ENCODE measurements at regions not wholly inside any gene's neighbourhood (a gene's known extent, or its start where the extent isn't known, plus 50 kb on each side); places are given as distances from the start of the nearest gene placed in this dataset.
"Not testable (repeated sequence)": the region's sequence is repeated elsewhere in the genome, so short reads cannot be mapped to it uniquely, and the experiment has no call there.

DNA sequence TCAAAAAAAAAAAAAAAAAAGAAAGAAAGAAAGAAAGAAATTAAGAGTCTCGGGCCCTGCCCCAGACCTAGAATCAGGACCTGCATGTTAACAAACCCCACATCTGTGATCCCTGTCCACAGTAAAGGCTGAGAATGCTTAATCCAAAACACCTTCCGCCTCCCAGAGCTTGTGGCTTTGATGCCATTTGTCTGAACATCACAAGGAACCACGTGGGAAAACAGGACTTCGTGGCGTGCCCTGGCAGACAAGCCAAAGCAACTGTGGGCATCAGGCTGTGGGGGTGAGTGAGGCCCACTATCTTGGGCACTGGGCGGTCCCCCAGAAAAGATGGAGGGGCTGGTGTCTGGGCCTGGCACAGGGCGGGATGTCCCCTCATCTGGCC is 173.4 kb upstream of the CIBAR2 start:
- DNase-seq (no peak), ATAC-seq (no peak)
- intact Hi-C loops (cut with DNase I) = no loop called here

GRCh38 chr16:85286066-85286831 is 174.0 kb upstream of the CIBAR2 start:
- no peak for DNase-seq

More for the DNA sequence above, 173.4 kb upstream of the CIBAR2 start:
- H3K27me3 ChIP-seq (ENCODE audit: low read depth) = peaks cover 5% of the 10 kb centered on the region
- no peaks in the 10 kb centered on the region for H3K9me3 ChIP-seq
- peaks cover 14% of the 10 kb centered on the region for H3K4me1 ChIP-seq
- H3K4me3 ChIP-seq = no peak overlapping the region
- peak overlapping the region; percentile 31 for H3K27ac ChIP-seq
- H3K36me3 ChIP-seq = no peaks in the 10 kb centered on the region
- TF ChIP-seq, protein P1, sequence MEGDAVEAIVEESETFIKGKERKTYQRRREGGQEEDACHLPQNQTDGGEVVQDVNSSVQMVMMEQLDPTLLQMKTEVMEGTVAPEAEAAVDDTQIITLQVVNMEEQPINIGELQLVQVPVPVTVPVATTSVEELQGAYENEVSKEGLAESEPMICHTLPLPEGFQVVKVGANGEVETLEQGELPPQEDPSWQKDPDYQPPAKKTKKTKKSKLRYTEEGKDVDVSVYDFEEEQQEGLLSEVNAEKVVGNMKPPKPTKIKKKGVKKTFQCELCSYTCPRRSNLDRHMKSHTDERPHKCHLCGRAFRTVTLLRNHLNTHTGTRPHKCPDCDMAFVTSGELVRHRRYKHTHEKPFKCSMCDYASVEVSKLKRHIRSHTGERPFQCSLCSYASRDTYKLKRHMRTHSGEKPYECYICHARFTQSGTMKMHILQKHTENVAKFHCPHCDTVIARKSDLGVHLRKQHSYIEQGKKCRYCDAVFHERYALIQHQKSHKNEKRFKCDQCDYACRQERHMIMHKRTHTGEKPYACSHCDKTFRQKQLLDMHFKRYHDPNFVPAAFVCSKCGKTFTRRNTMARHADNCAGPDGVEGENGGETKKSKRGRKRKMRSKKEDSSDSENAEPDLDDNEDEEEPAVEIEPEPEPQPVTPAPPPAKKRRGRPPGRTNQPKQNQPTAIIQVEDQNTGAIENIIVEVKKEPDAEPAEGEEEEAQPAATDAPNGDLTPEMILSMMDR (IDR thresholded peaks at IDR 0.05) = no peak

GRCh38 chr16:85286951-85287814 is 174.9 kb upstream of the CIBAR2 start:
- intact Hi-C loops (cut with DNase I) = no loop called here

More at GRCh38 chr16:85286066-85286831, 174.0 kb upstream of the CIBAR2 start:
- TF ChIP-seq, protein P1 (IDR thresholded peaks at IDR 0.05) = no peak
- H3K27ac ChIP-seq = peak overlapping the region; percentile 47
- peaks cover 20% of the 10 kb centered on the region for H3K4me1 ChIP-seq
- H3K36me3 ChIP-seq = no peaks in the 10 kb centered on the region
- peaks cover 5% of the 10 kb centered on the region for H3K27me3 ChIP-seq (ENCODE audit: low read depth)
- no peaks in the 10 kb centered on the region for H3K9me3 ChIP-seq
- intact Hi-C loops (cut with DNase I) = no loop called here
- peak; percentile 13 to 40 for ATAC-seq
- H3K4me3 ChIP-seq = no peak overlapping the region

GRCh38 chr16:85287815-85288109 is 175.5 kb upstream of the CIBAR2 start:
- Histone ChIP-seq H3K27ac (peak overlapping the region; percentile 11), H3K4me1 (peaks cover 21% of the 10 kb centered on the region)
- DNase-seq; H3K27me3 ChIP-seq (ENCODE audit: low read depth); H3K9me3 ChIP-seq; ATAC-seq; H3K4me3 ChIP-seq; H3K36me3 ChIP-seq; intact Hi-C loops (cut with DNase I): not testable (repeated sequence)

More at GRCh38 chr16:85286951-85287814, 174.9 kb upstream of the CIBAR2 start:
- Histone ChIP-seq H3K27ac (peak overlapping the region; percentile 47), H3K36me3 (no peaks in the 10 kb centered on the region), H3K4me1 (peaks cover 21% of the 10 kb centered on the region), H3K4me3 (no peak overlapping the region), H3K27me3 (ENCODE audit: low read depth) (peaks cover 5% of the 10 kb centered on the region), H3K9me3 (no peaks in the 10 kb centered on the region)
- ATAC-seq (peak; percentile 52 to 55), DNase-seq (peak; percentile 62)
- TF ChIP-seq, protein P1 (IDR thresholded peaks at IDR 0.05) = no peak

- peaks cover 21% of the 10 kb centered on the region for H3K4me1 ChIP-seq
- ATAC-seq = no peak
- TF ChIP-seq, protein P1 (IDR thresholded peaks at IDR 0.05) = no peak
- no peak for DNase-seq
- H3K36me3 ChIP-seq = no peaks in the 10 kb centered on the region
- H3K27me3 ChIP-seq (ENCODE audit: low read depth) = no peaks in the 10 kb centered on the region
- intact Hi-C loops (cut with DNase I) = no loop called here
- H3K4me3 ChIP-seq = no peak overlapping the region
- H3K9me3 ChIP-seq = no peaks in the 10 kb centered on the region
- no peak overlapping the region for H3K27ac ChIP-seq
Measured at GRCh38 chr16:85288341-85288868, 176.1 kb upstream of the CIBAR2 start.

All from lower lobe of right lung (tissue), 2 donors.